ENCODE measurements at regions not wholly inside any gene's neighbourhood (a gene's known extent, or its start where the extent isn't known, plus 50 kb on each side); places are given as distances from the start of the nearest gene placed in this dataset.

DNA sequence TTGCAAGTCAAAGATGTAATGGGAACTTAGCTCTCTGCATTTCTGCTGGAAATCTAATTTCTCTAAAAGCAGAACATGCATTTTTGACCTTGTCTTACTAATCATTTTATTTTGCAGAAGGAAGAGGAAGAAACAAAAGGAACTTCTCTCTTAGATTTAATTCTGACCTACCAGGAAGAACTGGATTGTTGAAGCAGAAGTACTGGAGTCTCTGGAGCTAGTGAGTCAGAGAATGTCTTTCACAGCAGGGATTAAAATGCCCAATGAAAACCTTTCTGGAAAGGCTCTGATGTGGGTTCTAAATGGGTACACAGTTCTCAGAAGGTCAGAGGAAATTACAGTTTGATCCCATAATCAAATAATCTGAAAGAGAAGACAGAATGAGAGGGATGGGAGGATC is 70.8 kb upstream of the GNG2 start (continued):
- TF ChIP-seq MAX (IDR thresholded peaks at IDR 0.05; ENCODE audit: low read depth) = no peak
- TF ChIP-seq, protein P1, sequence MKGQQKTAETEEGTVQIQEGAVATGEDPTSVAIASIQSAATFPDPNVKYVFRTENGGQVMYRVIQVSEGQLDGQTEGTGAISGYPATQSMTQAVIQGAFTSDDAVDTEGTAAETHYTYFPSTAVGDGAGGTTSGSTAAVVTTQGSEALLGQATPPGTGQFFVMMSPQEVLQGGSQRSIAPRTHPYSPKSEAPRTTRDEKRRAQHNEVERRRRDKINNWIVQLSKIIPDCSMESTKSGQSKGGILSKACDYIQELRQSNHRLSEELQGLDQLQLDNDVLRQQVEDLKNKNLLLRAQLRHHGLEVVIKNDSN (IDR thresholded peaks at IDR 0.05; ENCODE audit: borderline replicate concordance, low read depth) = no peak
- TF ChIP-seq RCOR1 (IDR thresholded peaks at IDR 0.05; ENCODE audit: low read length) = no peak
- no peak for TF ChIP-seq MXI1 (IDR thresholded peaks at IDR 0.05; ENCODE audit: low read depth, low read length)
- TF ChIP-seq SMC3 (IDR thresholded peaks at IDR 0.05; ENCODE audit: low read depth, low read length) = no peak
- TF ChIP-seq TEAD4 (IDR thresholded peaks at IDR 0.05; ENCODE audit: borderline replicate concordance, insufficient read depth) = no peak

GRCh38 chr14:51792809-51793208 is 67.6 kb upstream of the GNG2 start:
- H3K27me3 ChIP-seq (ENCODE audit: insufficient read depth) = no peaks in the 10 kb centered on the region
- no peak overlapping the region for H3K27ac ChIP-seq (ENCODE audit: low read depth in 2 of 2, low read length in 1 of 2)
- no peak for DNase-seq
- TF ChIP-seq RXRA (IDR thresholded peaks at IDR 0.05; ENCODE audit: borderline replicate concordance, low read depth) = no peak
- no peak for TF ChIP-seq FOXM1 (IDR thresholded peaks at IDR 0.05; ENCODE audit: low read depth)
- no peak for TF ChIP-seq SIN3A (IDR thresholded peaks at IDR 0.05; ENCODE audit: borderline replicate concordance, low read depth, low read length)
- TF ChIP-seq TCF12 (IDR thresholded peaks at IDR 0.05) = no peak
- TF ChIP-seq, protein P2, sequence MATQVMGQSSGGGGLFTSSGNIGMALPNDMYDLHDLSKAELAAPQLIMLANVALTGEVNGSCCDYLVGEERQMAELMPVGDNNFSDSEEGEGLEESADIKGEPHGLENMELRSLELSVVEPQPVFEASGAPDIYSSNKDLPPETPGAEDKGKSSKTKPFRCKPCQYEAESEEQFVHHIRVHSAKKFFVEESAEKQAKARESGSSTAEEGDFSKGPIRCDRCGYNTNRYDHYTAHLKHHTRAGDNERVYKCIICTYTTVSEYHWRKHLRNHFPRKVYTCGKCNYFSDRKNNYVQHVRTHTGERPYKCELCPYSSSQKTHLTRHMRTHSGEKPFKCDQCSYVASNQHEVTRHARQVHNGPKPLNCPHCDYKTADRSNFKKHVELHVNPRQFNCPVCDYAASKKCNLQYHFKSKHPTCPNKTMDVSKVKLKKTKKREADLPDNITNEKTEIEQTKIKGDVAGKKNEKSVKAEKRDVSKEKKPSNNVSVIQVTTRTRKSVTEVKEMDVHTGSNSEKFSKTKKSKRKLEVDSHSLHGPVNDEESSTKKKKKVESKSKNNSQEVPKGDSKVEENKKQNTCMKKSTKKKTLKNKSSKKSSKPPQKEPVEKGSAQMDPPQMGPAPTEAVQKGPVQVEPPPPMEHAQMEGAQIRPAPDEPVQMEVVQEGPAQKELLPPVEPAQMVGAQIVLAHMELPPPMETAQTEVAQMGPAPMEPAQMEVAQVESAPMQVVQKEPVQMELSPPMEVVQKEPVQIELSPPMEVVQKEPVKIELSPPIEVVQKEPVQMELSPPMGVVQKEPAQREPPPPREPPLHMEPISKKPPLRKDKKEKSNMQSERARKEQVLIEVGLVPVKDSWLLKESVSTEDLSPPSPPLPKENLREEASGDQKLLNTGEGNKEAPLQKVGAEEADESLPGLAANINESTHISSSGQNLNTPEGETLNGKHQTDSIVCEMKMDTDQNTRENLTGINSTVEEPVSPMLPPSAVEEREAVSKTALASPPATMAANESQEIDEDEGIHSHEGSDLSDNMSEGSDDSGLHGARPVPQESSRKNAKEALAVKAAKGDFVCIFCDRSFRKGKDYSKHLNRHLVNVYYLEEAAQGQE (IDR thresholded peaks at IDR 0.05; ENCODE audit: low read depth, low read length) = no peak
- no peak for TF ChIP-seq GATA2 (CRISPR knock-in tag; IDR thresholded peaks at IDR 0.05)
- no peak overlapping the region for H3K4me2 ChIP-seq
- H3F3A ChIP-seq (replicated peaks; ENCODE audit: insufficient read depth) = no peaks in the 10 kb centered on the region
- H3K4me1 ChIP-seq (ENCODE audit: control insufficient read depth in 1 of 2, insufficient read depth in 2 of 2, low read depth in 1 of 2, low read length in 1 of 2) = no peaks in the 10 kb centered on the region
- no peaks in the 10 kb centered on the region for H3K36me3 ChIP-seq (replicated peaks in 1 of 2; ENCODE audit: control insufficient read depth in 1 of 2, insufficient read depth in 2 of 2, low read length in 1 of 2)
- 47% methylated on average over 2 of the region's 2 CpGs for WGBS (ENCODE audit: low lambda C conversion rate)
- H2AFZ ChIP-seq (ENCODE audit: low read depth) = no peak overlapping the region
- no peak overlapping the region for H3K4me3 ChIP-seq (ENCODE audit: low read depth in 2 of 2, low read length in 1 of 2)
- no peak overlapping the region for H3K9ac ChIP-seq
- no peaks in the 10 kb centered on the region for H3K79me2 ChIP-seq (ENCODE audit: insufficient read depth)
- CTCF ChIA-PET = interaction anchor here (1.6 to 4.3 kb wide), 5 partner anchors 12 to 509 kb away, joined by 3 to 17 read pairs (median 12); no protein-coding TSS in a partner anchor
- POLR2A ChIA-PET = no interaction called here
- H3K9me3 ChIP-seq = no peaks in the 10 kb centered on the region
- no peaks in the 10 kb centered on the region for H4K20me1 ChIP-seq (ENCODE audit: insufficient read depth)
- H3K9me2 ChIP-seq = no peaks in the 10 kb centered on the region
